HCT116 (cell line): ENCODE measurements at regions not wholly inside any gene's neighbourhood (a gene's known extent, or its start where the extent isn't known, plus 50 kb on each side); places are given as distances from the start of the nearest gene placed in this dataset.

Experiments
- ATAC-seq: fragments of 200-7000 bp; cut with Tn5 transposase; 2 replicates; pipeline ENCODE4 v1.9.1; 2020; ENCODE audit warnings: mild to moderate bottlenecking, moderate library complexity
- BruUV-seq: library from RNA; stranded (reverse); fragments of 400-500 nt; replicated peaks from 2 replicates; lab custom pipeline; 2021; lab: Mats Ljungman, UMichigan
- CTCF ChIA-PET: fragments of 300-600 bp; sonication (Branson Sonifier 250); formaldehyde crosslinking; loops from one replicate; lab custom pipeline; 2021; ENCODE audit warnings: antibody characterized with exemption; lab: Charles Lee
- POLR2A ChIA-PET: fragments of 300-600, 350-600 bp; sonication (Branson Sonifier 250); formaldehyde crosslinking; loops from one replicate; lab custom pipeline; 2021; ENCODE audit warnings: antibody characterized with exemption; lab: Charles Lee
- RAD21 ChIA-PET, 2 experiments: fragments of 300-600 bp; sonication (Branson Sonifier 250); formaldehyde crosslinking; loops; one replicate each; lab custom pipeline; 2023; ENCODE audit warnings: low total read pairs in 2 of 2; ENCODE audit not compliant: uncharacterized antibody in 2 of 2, unreplicated experiment in 2 of 2, low non-redundant PET in 1 of 2; lab: Charles Lee
- DNase-seq: peaks from one replicate; pipeline ENCODE4 v3.0.0-alpha.2; 2010; ENCODE audit warnings: low read depth, low spot score
- H2AFZ ChIP-seq: fragments of 200-600 bp; shearing (Covaris generic), sonication (generic); 2 replicates; pipeline ENCODE4 v1.6.1; 2017; ENCODE audit warnings: low read depth, mixed run types, mixed read lengths, antibody characterized with exemption, low read length; ENCODE audit not compliant: poor library complexity, severe bottlenecking
- H3K27ac ChIP-seq: 2 replicates; pipeline ENCODE4 v1.5.1; 2012; ENCODE audit warnings: low read depth, low read length
- H3K27me3 ChIP-seq: fragments of 200-600 bp; sonication (generic); 2 replicates; pipeline ENCODE4 v1.6.1; 2016; ENCODE audit warnings: mixed run types, low read length, mixed read lengths; ENCODE audit not compliant: insufficient read depth
- H3K36me3 ChIP-seq, 2 experiments: fragments of 200-500 bp in 1 of 2; fragments of 200-600 bp in 1 of 2; sonication (Bioruptor generic) in 1 of 2; sonication (generic) in 1 of 2; 2 replicates each; pipeline versions ENCODE4 v1.5.1 to v1.6.1; 2014 to 2016; ENCODE audit warnings: low read length in 2 of 2, inconsistent platforms in 1 of 2, mixed read lengths in 1 of 2, mixed run types in 1 of 2; ENCODE audit not compliant: insufficient read depth in 2 of 2, control insufficient read depth in 1 of 2
- H3K4me1 ChIP-seq, 2 experiments: fragments of 200-600 bp in 1 of 2; sonication (generic) in 1 of 2; 2 replicates each; pipeline versions ENCODE4 v1.5.1 to v1.6.1; 2012 to 2017; ENCODE audit warnings: low read length in 2 of 2, inconsistent platforms in 1 of 2, mild to moderate bottlenecking in 1 of 2, mixed read lengths in 1 of 2, mixed run types in 1 of 2, moderate library complexity in 1 of 2; ENCODE audit not compliant: insufficient read depth in 2 of 2, control insufficient read depth in 1 of 2
- H3K4me2 ChIP-seq: fragments of 200-600 bp; sonication (generic); 2 replicates; pipeline ENCODE4 v1.6.1; 2017; ENCODE audit warnings: mixed run types, low read length, mixed read lengths
- H3K4me3 ChIP-seq, 2 experiments: fragments of 200-600 bp in 1 of 2; sonication (generic) in 1 of 2; replicated peaks in 1 of 2; 2 replicates each; pipeline ENCODE4 v1.5.1; 2011 to 2016; ENCODE audit warnings: low read length in 2 of 2, control low read depth in 1 of 2, low read depth in 1 of 2, mild to moderate bottlenecking in 1 of 2, mixed read lengths in 1 of 2, mixed run types in 1 of 2
- H3K79me2 ChIP-seq: fragments of 200-600 bp; sonication (generic); 2 replicates; pipeline ENCODE4 v1.6.1; 2017; ENCODE audit warnings: mild to moderate bottlenecking, mixed run types, low read length, moderate library complexity, mixed read lengths; ENCODE audit not compliant: insufficient read depth
- H3K9ac ChIP-seq: fragments of 200-600 bp; sonication (generic); 2 replicates; pipeline ENCODE4 v1.6.1; 2016; ENCODE audit warnings: low read length, mixed read lengths
- H3K9me2 ChIP-seq: fragments of 200-600 bp; sonication (generic), shearing (Covaris generic); 2 replicates; pipeline ENCODE4 v1.6.1; 2017; ENCODE audit warnings: mixed run types, mild to moderate bottlenecking, moderate library complexity; ENCODE audit not compliant: insufficient read depth
- H3K9me3 ChIP-seq, 2 experiments: fragments of 200-500 bp in 1 of 2; fragments of 200-600 bp in 1 of 2; sonication (Bioruptor generic) in 1 of 2; sonication (generic) in 1 of 2; 2 replicates each; pipeline ENCODE4 v1.6.1; 2014 to 2017; ENCODE audit warnings: low read length in 2 of 2, mixed read lengths in 2 of 2, inconsistent platforms in 1 of 2, low read depth in 1 of 2, mild to moderate bottlenecking in 1 of 2, mixed run types in 1 of 2, moderate library complexity in 1 of 2; ENCODE audit not compliant: control insufficient read depth in 1 of 2, insufficient read depth in 1 of 2
- H4K20me1 ChIP-seq: fragments of 200-600 bp; sonication (generic), shearing (Covaris generic); 2 replicates; pipeline ENCODE4 v1.6.1; 2017; ENCODE audit warnings: mixed run types, mild to moderate bottlenecking, moderate library complexity; ENCODE audit not compliant: insufficient read depth
- CEBPB ChIP-seq: IDR thresholded peaks from 2 replicates; pipeline ENCODE4 v1.6.1; 2012; ENCODE audit warnings: low read depth
- EGR1 ChIP-seq: IDR thresholded peaks from 2 replicates; pipeline ENCODE4 v1.6.1; 2012; ENCODE audit warnings: low read depth
- ELF1 ChIP-seq: IDR thresholded peaks from 2 replicates; pipeline ENCODE4 v1.6.1; 2012; ENCODE audit warnings: low read depth, borderline replicate concordance
- EZH2 ChIP-seq: fragments of 200-600 bp; sonication (generic); IDR thresholded peaks from 2 replicates; pipeline ENCODE4 v1.6.1; 2017; ENCODE audit warnings: antibody characterized with exemption, mixed run types
- EZH2phosphoT487 ChIP-seq: fragments of 200-600 bp; IDR thresholded peaks from 2 replicates; pipeline ENCODE4 v1.6.1; 2018; ENCODE audit warnings: antibody characterized with exemption, borderline replicate concordance
- FOSL1 ChIP-seq: IDR thresholded peaks from 2 replicates; pipeline ENCODE4 v1.6.1; 2012; ENCODE audit warnings: low read depth
- RAD21 ChIP-seq: IDR thresholded peaks from 2 replicates; pipeline ENCODE4 v1.6.1; 2012; ENCODE audit warnings: low read depth, mild to moderate bottlenecking
- TCF7L2 ChIP-seq: IDR thresholded peaks from 2 replicates; pipeline ENCODE4 v1.7.0; 2011; ENCODE audit warnings: borderline replicate concordance, inconsistent platforms; ENCODE audit not compliant: insufficient read depth, insufficient read length; ENCODE audit errors: extremely low read depth
- YY1 ChIP-seq: IDR thresholded peaks from 2 replicates; pipeline ENCODE4 v1.6.1; 2011; ENCODE audit warnings: low read length, low read depth, moderate library complexity, mild to moderate bottlenecking; ENCODE audit not compliant: insufficient replicate concordance; ENCODE audit errors: extremely low read depth
- ZFX ChIP-seq: fragments of 450-650 bp; IDR thresholded peaks from 2 replicates; pipeline ENCODE4 v1.6.1; 2017
- intact Hi-C: fragments of 100-400 bp; cut with micrococcal nuclease; formaldehyde crosslinking; loops from 2 replicates; pipeline ENCODE4 v1.10.0; 2022
- TF ChIP-seq, protein P1 (sequence below), 3 experiments: fragments of 200-600 bp in 1 of 3; sonication (generic) in 1 of 3; IDR thresholded peaks in 2 of 3; conservative IDR thresholded peaks in 1 of 3; 2 replicates each; pipeline ENCODE4 v1.5.1; 2012 to 2017; ENCODE audit warnings: low read depth in 2 of 3, low read length in 2 of 3, antibody characterized with exemption in 1 of 3, borderline replicate concordance in 1 of 3, control low read depth in 1 of 3, mild to moderate bottlenecking in 1 of 3, mixed read lengths in 1 of 3, mixed run types in 1 of 3, moderate library complexity in 1 of 3; ENCODE audit not compliant: insufficient read depth in 1 of 3
- TF ChIP-seq, protein P2 (sequence below): IDR thresholded peaks from 2 replicates; pipeline ENCODE4 v1.6.1; 2012

GRCh38 chr1:199753513-199753912, 274.0 kb upstream of the NR5A2 start (continued):
- TF ChIP-seq EZH2phosphoT487 (no peak), RAD21 (no peak), EZH2 (no peak), CEBPB (no peak), ZFX (no peak), ELF1 (no peak)
- TF ChIP-seq, protein P1, sequence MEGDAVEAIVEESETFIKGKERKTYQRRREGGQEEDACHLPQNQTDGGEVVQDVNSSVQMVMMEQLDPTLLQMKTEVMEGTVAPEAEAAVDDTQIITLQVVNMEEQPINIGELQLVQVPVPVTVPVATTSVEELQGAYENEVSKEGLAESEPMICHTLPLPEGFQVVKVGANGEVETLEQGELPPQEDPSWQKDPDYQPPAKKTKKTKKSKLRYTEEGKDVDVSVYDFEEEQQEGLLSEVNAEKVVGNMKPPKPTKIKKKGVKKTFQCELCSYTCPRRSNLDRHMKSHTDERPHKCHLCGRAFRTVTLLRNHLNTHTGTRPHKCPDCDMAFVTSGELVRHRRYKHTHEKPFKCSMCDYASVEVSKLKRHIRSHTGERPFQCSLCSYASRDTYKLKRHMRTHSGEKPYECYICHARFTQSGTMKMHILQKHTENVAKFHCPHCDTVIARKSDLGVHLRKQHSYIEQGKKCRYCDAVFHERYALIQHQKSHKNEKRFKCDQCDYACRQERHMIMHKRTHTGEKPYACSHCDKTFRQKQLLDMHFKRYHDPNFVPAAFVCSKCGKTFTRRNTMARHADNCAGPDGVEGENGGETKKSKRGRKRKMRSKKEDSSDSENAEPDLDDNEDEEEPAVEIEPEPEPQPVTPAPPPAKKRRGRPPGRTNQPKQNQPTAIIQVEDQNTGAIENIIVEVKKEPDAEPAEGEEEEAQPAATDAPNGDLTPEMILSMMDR (IDR thresholded peaks at IDR 0.05 in 2 of 3, conservative IDR thresholded peaks at IDR 0.05 in 1 of 3; ENCODE audit: borderline replicate concordance in 1 of 3, insufficient read depth in 1 of 3, low read depth in 2 of 3, low read length in 2 of 3), result no peak

DNA sequence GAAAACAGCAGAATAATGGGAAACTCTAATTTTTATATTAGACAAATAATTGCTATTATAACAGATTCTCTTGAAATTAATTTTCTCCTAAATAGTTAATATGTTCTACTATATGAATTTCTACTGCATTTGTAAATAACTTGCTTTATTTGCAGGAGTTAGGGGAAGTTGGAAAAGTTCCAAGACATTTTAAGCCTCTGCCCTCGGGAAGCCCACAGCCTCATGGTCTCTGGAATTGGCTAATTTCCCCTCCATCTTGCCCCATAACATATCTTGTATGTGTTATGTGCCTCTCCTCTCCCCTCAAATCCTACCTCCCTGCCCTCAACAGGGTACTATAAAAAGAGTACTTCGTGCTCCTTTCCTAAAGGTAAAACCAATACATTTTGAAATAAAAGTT, 271.4 kb upstream of the NR5A2 start:
- H3K9ac ChIP-seq, result no peak overlapping the region
- BruUV-seq, result no TSS peak
- RAD21 ChIA-PET, result no interaction called here
- no peaks in the 10 kb centered on the region for H3K9me3 ChIP-seq
- H3K79me2 ChIP-seq, result no peaks in the 10 kb centered on the region
- H2AFZ ChIP-seq, result peak overlapping the region; percentile 28
- ATAC-seq, result no peak
- H3K4me2 ChIP-seq, result no peak overlapping the region
- no peak for TF ChIP-seq TCF7L2
- TF ChIP-seq, protein P2, sequence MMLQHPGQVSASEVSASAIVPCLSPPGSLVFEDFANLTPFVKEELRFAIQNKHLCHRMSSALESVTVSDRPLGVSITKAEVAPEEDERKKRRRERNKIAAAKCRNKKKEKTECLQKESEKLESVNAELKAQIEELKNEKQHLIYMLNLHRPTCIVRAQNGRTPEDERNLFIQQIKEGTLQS, result no peak
- no peak for TF ChIP-seq YY1
- TF ChIP-seq ELF1, result no peak
- no peak for TF ChIP-seq FOSL1
- TF ChIP-seq EGR1, result no peak
- H3K36me3 ChIP-seq, result no peaks in the 10 kb centered on the region
- peaks cover 16 to 32% of the 10 kb centered on the region in 2 experiments for H3K4me1 ChIP-seq
- no peak overlapping the region for H3K4me3 ChIP-seq
- POLR2A ChIA-PET, result no interaction called here
- H4K20me1 ChIP-seq, result no peaks in the 10 kb centered on the region
- no peak overlapping the region for H3K27ac ChIP-seq
- no peaks in the 10 kb centered on the region for H3K27me3 ChIP-seq
- CTCF ChIA-PET, result no interaction called here
- no peak for DNase-seq
- no peaks in the 10 kb centered on the region for H3K9me2 ChIP-seq
- intact Hi-C loops, result no loop called here
